K562 (cell line): ENCODE measurements at regions not wholly inside any gene's neighbourhood (a gene's known extent, or its start where the extent isn't known, plus 50 kb on each side); places are given as distances from the start of the nearest gene placed in this dataset.

Experiments
- CBX8 ChIP-seq: fragments of 200-600 bp; sonication (generic); IDR thresholded peaks from 2 replicates; pipeline ENCODE4 v1.6.1; 2012; ENCODE audit warnings: borderline replicate concordance, mixed run types, low read depth, mild to moderate bottlenecking, moderate library complexity, mixed read lengths, low read length, control low read depth, inconsistent platforms; ENCODE audit not compliant: poor library complexity, severe bottlenecking; ENCODE audit errors: extremely low read depth
- EP400 ChIP-seq: fragments of 450-650 bp; IDR thresholded peaks from 2 replicates; pipeline ENCODE4 v1.6.1; 2017; ENCODE audit warnings: antibody characterized with exemption, mild to moderate bottlenecking, moderate library complexity
- ESRRB ChIP-seq: fragments of 250-450 bp; sonication (Bioruptor Pico); IDR thresholded peaks from 2 replicates; pipeline ENCODE4 v1.5.0; 2020; ENCODE audit warnings: mild to moderate bottlenecking, moderate library complexity, borderline replicate concordance
- HNRNPH1 ChIP-seq: fragments of 200-400 bp; formaldehyde crosslinking; optimal IDR thresholded peaks from 2 replicates; pipeline ENCODE3; 2017; ENCODE audit warnings: low read depth, mild to moderate bottlenecking, low read length, moderate library complexity
- KLF6 ChIP-seq: fragments of 250-450 bp; sonication (Bioruptor Pico); IDR thresholded peaks from 2 replicates; pipeline ENCODE4 v1.4.0; 2020; ENCODE audit warnings: mild to moderate bottlenecking, moderate library complexity, borderline replicate concordance
- LEF1 ChIP-seq: fragments of 450-650 bp; IDR thresholded peaks from 2 replicates; pipeline ENCODE4 v1.6.1; 2016; ENCODE audit warnings: mild to moderate bottlenecking
- NFXL1 ChIP-seq: fragments of 450-650 bp; formaldehyde crosslinking; IDR thresholded peaks from 2 replicates; pipeline ENCODE4 v1.4.0; 2021; ENCODE audit warnings: mild to moderate bottlenecking
- PURB ChIP-seq: sonication (generic); formaldehyde crosslinking; IDR thresholded peaks from 2 replicates; pipeline ENCODE4 v1.9.0; 2021; ENCODE audit warnings: low read depth, mild to moderate bottlenecking, missing genetic modification reagents
- RBM25 ChIP-seq: fragments of 200-400 bp; formaldehyde crosslinking; IDR thresholded peaks from 2 replicates; pipeline ENCODE4 v1.6.1; 2018; ENCODE audit warnings: low read length, low read depth, moderate library complexity; ENCODE audit not compliant: severe bottlenecking
- RHOXF2B ChIP-seq: fragments of 250-450 bp; sonication (Bioruptor Pico); conservative IDR thresholded peaks from 2 replicates; pipeline ENCODE4 v1.5.1; 2021
- THRAP3 ChIP-seq: fragments of 450-650 bp; IDR thresholded peaks from 2 replicates; pipeline ENCODE4 v1.6.1; 2016; ENCODE audit warnings: mild to moderate bottlenecking, inconsistent platforms, borderline replicate concordance
- ZBTB43 ChIP-seq: sonication (generic); formaldehyde crosslinking; IDR thresholded peaks from 2 replicates; pipeline ENCODE4 v1.8.0; 2023; ENCODE audit warnings: mild to moderate bottlenecking, missing genetic modification reagents
- ZFPM2 ChIP-seq: fragments of 250-450 bp; sonication (Bioruptor Pico); IDR thresholded peaks from 2 replicates; pipeline ENCODE4 v1.5.1; 2022; ENCODE audit warnings: mild to moderate bottlenecking
- ZNF280A ChIP-seq: fragments of 450-650 bp; IDR thresholded peaks from 2 replicates; pipeline ENCODE4 v1.6.1; 2018; ENCODE audit warnings: mild to moderate bottlenecking, low read depth; ENCODE audit not compliant: partially characterized antibody
- TF ChIP-seq, protein P1 (sequence below): sonication (generic); formaldehyde crosslinking; IDR thresholded peaks from 2 replicates; pipeline ENCODE4 v1.8.1; 2023; ENCODE audit warnings: mild to moderate bottlenecking, missing genetic modification reagents, moderate library complexity
- TF ChIP-seq, protein P2 (sequence below): sonication (generic); formaldehyde crosslinking; IDR thresholded peaks from 2 replicates; pipeline ENCODE4 v1.8.0; 2022; ENCODE audit warnings: mild to moderate bottlenecking, missing genetic modification reagents
- TF ChIP-seq, protein P3 (sequence below): sonication (generic); formaldehyde crosslinking; IDR thresholded peaks from 2 replicates; pipeline ENCODE4 v1.8.1; 2023; ENCODE audit warnings: mild to moderate bottlenecking, missing genetic modification reagents
- TF ChIP-seq, protein P4 (sequence below): fragments of 450-650 bp; IDR thresholded peaks from 2 replicates; pipeline ENCODE4 v1.6.1; 2017; ENCODE audit warnings: mild to moderate bottlenecking, moderate library complexity

GRCh38 chr3:33936171-33936920 lies 137.9 kb downstream of the PDCD6IP start (continued):
- TF ChIP-seq ZFPM2 (CRISPR knock-in tag) (no peak), HNRNPH1 (no peak), PURB (CRISPR knock-in tag) (no peak), RBM25 (peak; percentile 60), THRAP3 (no peak), CBX8 (no peak), RHOXF2B (CRISPR knock-in tag) (no peak), ZNF280A (no peak), ESRRB (CRISPR knock-in tag) (no peak), KLF6 (CRISPR knock-in tag) (no peak), NFXL1 (no peak), EP400 (peak; percentile 54), LEF1 (peak; percentile 82), ZBTB43 (CRISPR knock-in tag) (no peak)
- TF ChIP-seq, protein P1, sequence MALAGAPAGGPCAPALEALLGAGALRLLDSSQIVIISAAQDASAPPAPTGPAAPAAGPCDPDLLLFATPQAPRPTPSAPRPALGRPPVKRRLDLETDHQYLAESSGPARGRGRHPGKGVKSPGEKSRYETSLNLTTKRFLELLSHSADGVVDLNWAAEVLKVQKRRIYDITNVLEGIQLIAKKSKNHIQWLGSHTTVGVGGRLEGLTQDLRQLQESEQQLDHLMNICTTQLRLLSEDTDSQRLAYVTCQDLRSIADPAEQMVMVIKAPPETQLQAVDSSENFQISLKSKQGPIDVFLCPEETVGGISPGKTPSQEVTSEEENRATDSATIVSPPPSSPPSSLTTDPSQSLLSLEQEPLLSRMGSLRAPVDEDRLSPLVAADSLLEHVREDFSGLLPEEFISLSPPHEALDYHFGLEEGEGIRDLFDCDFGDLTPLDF: no peak
- TF ChIP-seq, protein P2, sequence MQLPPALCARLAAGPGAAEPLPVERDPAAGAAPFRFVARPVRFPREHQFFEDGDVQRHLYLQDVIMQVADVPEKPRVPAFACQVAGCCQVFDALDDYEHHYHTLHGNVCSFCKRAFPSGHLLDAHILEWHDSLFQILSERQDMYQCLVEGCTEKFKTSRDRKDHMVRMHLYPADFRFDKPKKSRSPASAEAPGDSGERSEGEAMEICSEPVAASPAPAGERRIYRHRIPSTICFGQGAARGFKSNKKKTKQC (CRISPR knock-in tag): no peak
- TF ChIP-seq, protein P3, sequence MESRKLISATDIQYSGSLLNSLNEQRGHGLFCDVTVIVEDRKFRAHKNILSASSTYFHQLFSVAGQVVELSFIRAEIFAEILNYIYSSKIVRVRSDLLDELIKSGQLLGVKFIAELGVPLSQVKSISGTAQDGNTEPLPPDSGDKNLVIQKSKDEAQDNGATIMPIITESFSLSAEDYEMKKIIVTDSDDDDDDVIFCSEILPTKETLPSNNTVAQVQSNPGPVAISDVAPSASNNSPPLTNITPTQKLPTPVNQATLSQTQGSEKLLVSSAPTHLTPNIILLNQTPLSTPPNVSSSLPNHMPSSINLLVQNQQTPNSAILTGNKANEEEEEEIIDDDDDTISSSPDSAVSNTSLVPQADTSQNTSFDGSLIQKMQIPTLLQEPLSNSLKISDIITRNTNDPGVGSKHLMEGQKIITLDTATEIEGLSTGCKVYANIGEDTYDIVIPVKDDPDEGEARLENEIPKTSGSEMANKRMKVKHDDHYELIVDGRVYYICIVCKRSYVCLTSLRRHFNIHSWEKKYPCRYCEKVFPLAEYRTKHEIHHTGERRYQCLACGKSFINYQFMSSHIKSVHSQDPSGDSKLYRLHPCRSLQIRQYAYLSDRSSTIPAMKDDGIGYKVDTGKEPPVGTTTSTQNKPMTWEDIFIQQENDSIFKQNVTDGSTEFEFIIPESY (CRISPR knock-in tag): no peak
- TF ChIP-seq, protein P4, sequence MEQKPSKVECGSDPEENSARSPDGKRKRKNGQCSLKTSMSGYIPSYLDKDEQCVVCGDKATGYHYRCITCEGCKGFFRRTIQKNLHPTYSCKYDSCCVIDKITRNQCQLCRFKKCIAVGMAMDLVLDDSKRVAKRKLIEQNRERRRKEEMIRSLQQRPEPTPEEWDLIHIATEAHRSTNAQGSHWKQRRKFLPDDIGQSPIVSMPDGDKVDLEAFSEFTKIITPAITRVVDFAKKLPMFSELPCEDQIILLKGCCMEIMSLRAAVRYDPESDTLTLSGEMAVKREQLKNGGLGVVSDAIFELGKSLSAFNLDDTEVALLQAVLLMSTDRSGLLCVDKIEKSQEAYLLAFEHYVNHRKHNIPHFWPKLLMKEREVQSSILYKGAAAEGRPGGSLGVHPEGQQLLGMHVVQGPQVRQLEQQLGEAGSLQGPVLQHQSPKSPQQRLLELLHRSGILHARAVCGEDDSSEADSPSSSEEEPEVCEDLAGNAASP: no peak
